Choroid plexus epithelial cell (primary cell): ENCODE measurements at regions not wholly inside any gene's neighbourhood (a gene's known extent, or its start where the extent isn't known, plus 50 kb on each side); places are given as distances from the start of the nearest gene placed in this dataset.

Experiments
- DNase-seq: peaks from one replicate; pipeline ENCODE4 v3.0.0-alpha.2; 2010; ENCODE audit warnings: low read depth
- H3K4me3 ChIP-seq: 2 replicates; pipeline ENCODE4 v1.5.1; 2011; ENCODE audit warnings: low read depth, mild to moderate bottlenecking, control low read depth, low read length, moderate library complexity
- TF ChIP-seq, protein P1 (sequence below): conservative IDR thresholded peaks from 2 replicates; pipeline ENCODE4 v1.5.1; 2011; ENCODE audit warnings: low read depth, mild to moderate bottlenecking, control low read depth, inconsistent platforms, low read length, moderate library complexity

- no peak for DNase-seq
- H3K4me3 ChIP-seq: no peak overlapping the region
- TF ChIP-seq, protein P1, sequence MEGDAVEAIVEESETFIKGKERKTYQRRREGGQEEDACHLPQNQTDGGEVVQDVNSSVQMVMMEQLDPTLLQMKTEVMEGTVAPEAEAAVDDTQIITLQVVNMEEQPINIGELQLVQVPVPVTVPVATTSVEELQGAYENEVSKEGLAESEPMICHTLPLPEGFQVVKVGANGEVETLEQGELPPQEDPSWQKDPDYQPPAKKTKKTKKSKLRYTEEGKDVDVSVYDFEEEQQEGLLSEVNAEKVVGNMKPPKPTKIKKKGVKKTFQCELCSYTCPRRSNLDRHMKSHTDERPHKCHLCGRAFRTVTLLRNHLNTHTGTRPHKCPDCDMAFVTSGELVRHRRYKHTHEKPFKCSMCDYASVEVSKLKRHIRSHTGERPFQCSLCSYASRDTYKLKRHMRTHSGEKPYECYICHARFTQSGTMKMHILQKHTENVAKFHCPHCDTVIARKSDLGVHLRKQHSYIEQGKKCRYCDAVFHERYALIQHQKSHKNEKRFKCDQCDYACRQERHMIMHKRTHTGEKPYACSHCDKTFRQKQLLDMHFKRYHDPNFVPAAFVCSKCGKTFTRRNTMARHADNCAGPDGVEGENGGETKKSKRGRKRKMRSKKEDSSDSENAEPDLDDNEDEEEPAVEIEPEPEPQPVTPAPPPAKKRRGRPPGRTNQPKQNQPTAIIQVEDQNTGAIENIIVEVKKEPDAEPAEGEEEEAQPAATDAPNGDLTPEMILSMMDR: no peak
These were observed 81.5 kb upstream of the KCNJ15 start for GRCh38 chr21:38175306-38175705.

DNA sequence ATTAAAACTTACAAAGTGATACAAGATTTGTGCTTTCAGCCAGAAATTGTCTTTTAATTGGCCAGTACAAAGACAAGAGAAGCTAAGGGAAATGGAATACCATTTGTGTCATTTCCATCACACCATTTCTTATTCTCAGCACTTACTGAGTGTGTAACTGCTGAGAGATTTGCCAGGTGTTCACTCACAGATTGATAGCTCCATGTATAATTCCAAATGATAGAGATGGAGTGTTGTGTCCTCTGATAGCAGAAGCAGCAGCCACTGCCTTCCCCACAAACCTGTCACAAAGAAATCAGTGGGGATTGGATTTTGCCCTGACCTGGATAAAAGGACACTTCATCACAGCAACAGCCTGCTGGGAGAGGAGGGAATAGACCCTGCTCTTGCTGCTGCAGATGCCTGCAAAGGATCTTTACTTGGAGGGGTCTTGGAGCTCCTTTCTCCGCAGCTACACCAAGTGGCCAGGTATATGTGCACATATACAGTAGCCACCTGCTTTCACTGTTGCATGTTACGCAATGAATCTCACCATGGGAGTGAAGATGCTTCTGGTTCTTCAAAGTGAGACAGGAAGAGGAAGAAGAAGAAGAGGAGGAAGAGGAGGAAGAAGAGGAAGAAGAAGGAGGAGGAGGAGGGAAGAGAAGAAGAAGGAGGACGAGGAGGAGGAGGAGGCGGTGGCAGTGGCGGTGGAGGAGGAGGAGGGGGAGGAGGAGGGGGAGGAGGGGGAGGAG is 78.7 kb upstream of the KCNJ15 start:
- no peak overlapping the region for H3K4me3 ChIP-seq
- no peak for DNase-seq
- TF ChIP-seq, protein P1: no peak

- TF ChIP-seq, protein P1: no peak
- no peak overlapping the region for H3K4me3 ChIP-seq
- DNase-seq: no peak
These were observed 77.9 kb upstream of the KCNJ15 start for GRCh38 chr21:38178653-38179470.

- DNase-seq: no peak
- TF ChIP-seq, protein P1: no peak
- no peak overlapping the region for H3K4me3 ChIP-seq
These were observed 77.3 kb upstream of the KCNJ15 start for GRCh38 chr21:38179511-38179910.

GRCh38 chr21:38181096-38181495 is 75.7 kb upstream of the KCNJ15 start:
- TF ChIP-seq, protein P1: no peak
- DNase-seq: no peak
- H3K4me3 ChIP-seq: no peak overlapping the region

DNA sequence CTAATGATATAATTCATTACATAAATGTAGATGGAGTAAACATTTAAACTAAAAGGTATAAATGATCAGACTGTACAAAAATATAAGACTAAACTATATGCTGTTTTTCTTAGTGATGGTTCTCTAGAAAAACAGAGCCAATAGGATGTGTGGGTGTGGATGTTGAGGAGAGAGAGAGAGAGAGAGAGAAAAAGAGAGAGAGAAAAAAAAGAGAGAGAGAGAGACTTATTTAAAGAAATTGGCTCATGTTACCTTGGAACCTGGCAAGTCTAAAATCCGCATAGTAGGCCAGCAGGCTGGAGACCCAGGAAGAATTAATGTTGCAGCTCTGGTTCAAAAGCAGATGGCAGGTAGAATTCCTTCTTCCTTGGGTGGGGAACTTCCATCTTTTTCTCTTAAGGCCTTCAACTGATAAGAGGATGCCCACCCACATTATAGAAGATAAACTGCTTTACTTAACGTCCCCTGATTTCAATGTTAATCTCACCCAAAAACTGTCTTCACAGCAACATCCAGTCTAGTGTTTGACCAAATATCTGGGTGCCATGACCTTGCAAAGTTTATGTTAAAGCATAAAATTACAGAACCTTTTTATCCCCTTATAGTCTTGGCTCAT is 74.3 kb upstream of the KCNJ15 start:
- TF ChIP-seq, protein P1: no peak
- H3K4me3 ChIP-seq: no peak overlapping the region
- no peak for DNase-seq
